ENCODE measurements at regions not wholly inside any gene's neighbourhood (a gene's known extent, or its start where the extent isn't known, plus 50 kb on each side); places are given as distances from the start of the nearest gene placed in this dataset.

DNA sequence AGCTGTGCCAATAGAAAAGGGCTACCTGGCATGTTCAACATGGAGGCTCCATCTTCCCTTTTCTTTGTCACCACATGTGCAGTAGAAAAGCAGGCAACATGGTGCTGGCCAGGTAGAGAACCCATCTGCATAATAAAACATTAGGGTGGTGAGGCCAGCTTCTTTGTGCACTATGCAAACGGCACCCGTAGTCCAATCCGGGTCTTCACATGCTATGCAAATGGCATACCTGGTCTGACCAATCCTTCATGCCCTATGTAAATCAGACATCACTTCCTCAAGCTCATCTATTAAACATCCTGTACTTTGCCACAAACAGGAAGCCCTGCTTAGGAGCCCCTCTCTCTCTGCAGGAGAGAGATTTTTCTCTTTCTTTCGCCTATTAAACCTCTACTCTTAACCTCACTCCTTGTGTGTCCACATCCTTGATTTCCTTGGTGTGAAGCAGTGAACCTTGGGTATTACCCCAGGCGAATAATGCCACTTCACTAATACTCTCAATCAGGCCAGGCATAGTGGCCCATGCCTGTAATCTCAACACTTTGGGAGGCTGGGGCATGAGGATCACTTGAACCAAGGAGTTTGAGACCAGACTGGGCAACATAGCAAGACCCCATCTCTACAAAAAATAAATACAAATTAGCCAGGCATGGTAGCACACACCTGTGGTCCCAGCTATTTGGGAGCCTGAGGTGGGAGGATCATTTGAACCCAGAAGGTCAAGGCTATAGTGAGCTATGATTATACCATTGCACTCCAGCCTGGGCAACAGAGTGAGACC, 111.3 kb upstream of the MRI1 start:
- TF ChIP-seq, protein P1, sequence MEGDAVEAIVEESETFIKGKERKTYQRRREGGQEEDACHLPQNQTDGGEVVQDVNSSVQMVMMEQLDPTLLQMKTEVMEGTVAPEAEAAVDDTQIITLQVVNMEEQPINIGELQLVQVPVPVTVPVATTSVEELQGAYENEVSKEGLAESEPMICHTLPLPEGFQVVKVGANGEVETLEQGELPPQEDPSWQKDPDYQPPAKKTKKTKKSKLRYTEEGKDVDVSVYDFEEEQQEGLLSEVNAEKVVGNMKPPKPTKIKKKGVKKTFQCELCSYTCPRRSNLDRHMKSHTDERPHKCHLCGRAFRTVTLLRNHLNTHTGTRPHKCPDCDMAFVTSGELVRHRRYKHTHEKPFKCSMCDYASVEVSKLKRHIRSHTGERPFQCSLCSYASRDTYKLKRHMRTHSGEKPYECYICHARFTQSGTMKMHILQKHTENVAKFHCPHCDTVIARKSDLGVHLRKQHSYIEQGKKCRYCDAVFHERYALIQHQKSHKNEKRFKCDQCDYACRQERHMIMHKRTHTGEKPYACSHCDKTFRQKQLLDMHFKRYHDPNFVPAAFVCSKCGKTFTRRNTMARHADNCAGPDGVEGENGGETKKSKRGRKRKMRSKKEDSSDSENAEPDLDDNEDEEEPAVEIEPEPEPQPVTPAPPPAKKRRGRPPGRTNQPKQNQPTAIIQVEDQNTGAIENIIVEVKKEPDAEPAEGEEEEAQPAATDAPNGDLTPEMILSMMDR (IDR thresholded peaks at IDR 0.05) = no peak
- no peak for TF ChIP-seq POLR2A (IDR thresholded peaks at IDR 0.05)

DNA sequence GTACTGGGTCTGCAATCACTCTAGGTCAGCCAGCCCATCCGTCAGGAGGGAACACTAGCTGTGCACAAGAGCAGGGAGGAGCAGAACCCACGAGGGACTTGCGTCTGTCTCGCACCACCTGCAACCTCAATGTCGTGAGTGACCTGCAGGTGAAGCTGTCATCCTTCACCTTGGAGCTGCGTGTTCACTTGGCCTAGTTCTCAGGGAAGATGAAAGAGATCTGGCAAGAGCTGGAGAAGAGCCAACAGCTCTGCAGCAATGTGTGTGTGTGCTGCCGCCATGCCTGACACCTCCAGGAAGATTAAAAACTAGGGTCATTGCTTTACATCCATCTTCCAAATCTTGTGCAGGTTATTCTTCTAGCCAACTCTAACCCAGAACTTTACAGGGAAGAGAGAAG, 117.6 kb upstream of the MRI1 start:
- TF ChIP-seq POLR2A (IDR thresholded peaks at IDR 0.05) = no peak
- TF ChIP-seq, protein P1 (IDR thresholded peaks at IDR 0.05) = no peak
- H3K36me3 ChIP-seq = no peaks in the 10 kb centered on the region
- H3K4me1 ChIP-seq = no peaks in the 10 kb centered on the region
- H3K4me3 ChIP-seq = no peak overlapping the region
- intact Hi-C loops (cut with DNase I; ENCODE audit: low total_unique reads) = no loop called here
- H3K27me3 ChIP-seq = no peaks in the 10 kb centered on the region
- H3K9me3 ChIP-seq = peaks cover 0 to 5% of the 10 kb centered on the region in 2 donors
- no peak overlapping the region for H3K27ac ChIP-seq
- DNase-seq = no peak

More for the DNA sequence above, 111.3 kb upstream of the MRI1 start:
- H3K36me3 ChIP-seq = no peaks in the 10 kb centered on the region
- H3K9me3 ChIP-seq = no peaks in the 10 kb centered on the region
- no peak overlapping the region for H3K4me3 ChIP-seq
- no peak overlapping the region for H3K27ac ChIP-seq
- no peak for DNase-seq
- H3K27me3 ChIP-seq = no peaks in the 10 kb centered on the region
- H3K4me1 ChIP-seq = no peaks in the 10 kb centered on the region
- intact Hi-C loops (cut with DNase I; ENCODE audit: low total_unique reads) = no loop called here

DNA sequence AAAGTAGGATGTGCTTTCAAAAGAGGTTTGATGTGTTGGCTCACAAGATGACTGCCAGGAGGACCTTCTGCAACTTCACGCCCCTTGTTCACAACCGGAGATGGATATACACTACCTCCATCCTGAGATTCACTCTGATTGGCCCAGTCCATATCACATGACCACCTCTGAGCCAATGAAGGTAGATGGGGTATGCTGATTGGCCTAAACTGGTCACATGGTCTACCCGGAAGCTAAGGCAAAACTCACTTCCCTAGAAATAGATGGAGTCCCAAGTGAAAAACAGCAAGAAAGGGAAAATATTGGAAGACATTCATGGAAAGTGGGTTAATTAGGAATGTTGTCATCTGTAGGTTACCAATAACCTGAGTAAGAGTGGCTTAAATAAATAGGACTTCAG, 119.7 kb upstream of the MRI1 start:
- Histone ChIP-seq H3K27me3 (no peaks in the 10 kb centered on the region), H3K4me3 (no peak overlapping the region), H3K9me3 (peaks cover 0 to 5% of the 10 kb centered on the region in 2 donors), H3K36me3 (no peaks in the 10 kb centered on the region), H3K4me1 (no peaks in the 10 kb centered on the region), H3K27ac (no peak overlapping the region)
- no peak for DNase-seq
- TF ChIP-seq POLR2A (IDR thresholded peaks at IDR 0.05) = no peak
- TF ChIP-seq, protein P1 (IDR thresholded peaks at IDR 0.05) = no peak
- intact Hi-C loops (cut with DNase I; ENCODE audit: low total_unique reads) = no loop called here

DNA sequence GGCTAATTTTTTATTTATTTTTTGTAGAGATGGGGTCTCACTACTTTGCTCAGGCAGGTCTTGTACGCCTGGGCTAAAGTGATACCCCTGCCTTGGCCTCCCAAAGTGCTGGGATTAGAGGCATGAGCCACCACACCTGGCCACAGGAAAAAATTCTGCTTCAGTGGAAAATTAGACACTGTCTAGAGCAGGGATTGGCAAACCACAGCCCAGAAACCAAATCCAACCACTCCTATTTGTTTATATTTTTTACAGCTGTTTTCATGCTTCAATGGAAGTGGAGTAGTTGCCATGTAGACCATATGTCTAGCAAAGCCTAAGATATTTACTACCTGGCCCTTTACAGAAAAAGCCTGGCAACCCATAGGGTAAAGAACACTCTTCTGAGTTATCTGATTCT, 123.7 kb upstream of the MRI1 start:
- Histone ChIP-seq H3K4me1 (no peaks in the 10 kb centered on the region), H3K9me3 (peaks cover 0 to 5% of the 10 kb centered on the region in 2 donors), H3K27me3 (no peaks in the 10 kb centered on the region), H3K27ac (no peak overlapping the region), H3K36me3 (no peaks in the 10 kb centered on the region), H3K4me3 (no peak overlapping the region)
- intact Hi-C loops (cut with DNase I; ENCODE audit: low total_unique reads) = no loop called here
- TF ChIP-seq, protein P1 (IDR thresholded peaks at IDR 0.05) = no peak
- TF ChIP-seq POLR2A (IDR thresholded peaks at IDR 0.05) = no peak
- DNase-seq = no peak

DNA sequence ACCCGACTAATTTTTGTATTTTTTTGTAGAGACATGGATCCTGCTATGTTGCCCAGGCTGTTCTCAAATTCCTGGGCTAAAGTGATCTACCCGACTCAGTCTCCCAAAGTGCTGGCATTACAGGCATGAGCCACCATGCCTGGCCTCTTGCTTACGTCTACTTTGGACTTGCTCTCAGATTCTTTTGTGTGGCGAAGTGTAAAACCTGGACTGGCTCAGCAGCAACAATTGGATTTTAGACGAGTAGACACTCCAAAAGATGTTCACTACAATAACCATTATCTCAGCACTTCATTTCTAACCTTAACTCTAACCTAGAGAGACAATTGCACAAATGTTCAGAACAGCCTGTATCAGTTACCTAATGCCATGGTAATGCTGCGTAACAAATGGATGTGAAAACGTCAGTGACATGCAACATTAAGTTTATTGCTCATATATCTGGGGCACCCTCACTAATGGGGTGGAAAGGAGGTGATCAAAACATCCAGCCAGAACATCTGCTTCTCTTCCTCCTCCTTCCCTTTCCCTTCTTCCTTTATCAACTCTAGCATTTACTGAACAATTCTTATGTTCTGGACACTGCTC, 124.9 kb upstream of the MRI1 start:
- Histone ChIP-seq H3K9me3 (peaks cover 0 to 5% of the 10 kb centered on the region in 2 donors), H3K27me3 (no peaks in the 10 kb centered on the region), H3K27ac (no peak overlapping the region), H3K4me1 (no peaks in the 10 kb centered on the region), H3K36me3 (no peaks in the 10 kb centered on the region), H3K4me3 (no peak overlapping the region)
- TF ChIP-seq, protein P1 (IDR thresholded peaks at IDR 0.05) = no peak
- TF ChIP-seq POLR2A (IDR thresholded peaks at IDR 0.05) = no peak
- intact Hi-C loops (cut with DNase I; ENCODE audit: low total_unique reads) = no loop called here
- no peak for DNase-seq

Measured in uterus (tissue), 3 donors.